Parathyroid adenoma (tissue), 2 donors: ENCODE measurements at regions not wholly inside any gene's neighbourhood (a gene's known extent, or its start where the extent isn't known, plus 50 kb on each side); places are given as distances from the start of the nearest gene placed in this dataset.

Experiments used
- H2AFZ ChIP-seq: fragments of 300-600 bp; sonication (generic); one replicate; pipeline ENCODE4 v1.7.0; 2017; ENCODE audit warnings: antibody characterized with exemption, mild to moderate bottlenecking
- H3K27ac ChIP-seq: fragments of 300-600 bp; sonication (generic); one replicate; pipeline ENCODE4 v1.7.0; 2017
- H3K27me3 ChIP-seq: fragments of 300-600 bp; sonication (generic); one replicate; pipeline ENCODE4 v1.7.0; 2017; ENCODE audit warnings: low read length; ENCODE audit not compliant: control insufficient read depth, insufficient read depth
- H3K36me3 ChIP-seq: fragments of 300-600 bp; sonication (generic); one replicate; pipeline ENCODE4 v1.7.0; 2017; ENCODE audit warnings: low read length; ENCODE audit not compliant: control insufficient read depth, insufficient read depth
- H3K4me1 ChIP-seq: fragments of 300-600 bp; sonication (generic); one replicate; pipeline ENCODE4 v1.7.0; 2017; ENCODE audit warnings: control low read depth
- H3K4me2 ChIP-seq: fragments of 300-600 bp; sonication (generic); one replicate; pipeline ENCODE4 v1.7.0; 2017; ENCODE audit warnings: low read length
- H3K4me3 ChIP-seq: fragments of 300-600 bp; sonication (generic); one replicate; pipeline ENCODE4 v1.7.0; 2017; ENCODE audit warnings: low read depth, low read length
- H3K79me2 ChIP-seq: fragments of 300-600 bp; sonication (generic); one replicate; pipeline ENCODE4 v1.7.0; 2017; ENCODE audit warnings: control low read depth
- H3K9ac ChIP-seq: fragments of 300-600 bp; sonication (generic); one replicate; pipeline ENCODE4 v1.7.0; 2017; ENCODE audit warnings: mild to moderate bottlenecking
- H3K9me3 ChIP-seq: fragments of 300-600 bp; sonication (generic); one replicate; pipeline ENCODE4 v1.7.0; 2017; ENCODE audit warnings: low read length; ENCODE audit not compliant: control insufficient read depth
- TF ChIP-seq, protein P1 (sequence below): fragments of 300-600 bp; sonication (generic); IDR thresholded peaks from one replicate; pipeline ENCODE4 v1.7.0; 2017; ENCODE audit warnings: antibody characterized with exemption, mild to moderate bottlenecking
- donor health status: primary hyperparathyroidism.

DNA sequence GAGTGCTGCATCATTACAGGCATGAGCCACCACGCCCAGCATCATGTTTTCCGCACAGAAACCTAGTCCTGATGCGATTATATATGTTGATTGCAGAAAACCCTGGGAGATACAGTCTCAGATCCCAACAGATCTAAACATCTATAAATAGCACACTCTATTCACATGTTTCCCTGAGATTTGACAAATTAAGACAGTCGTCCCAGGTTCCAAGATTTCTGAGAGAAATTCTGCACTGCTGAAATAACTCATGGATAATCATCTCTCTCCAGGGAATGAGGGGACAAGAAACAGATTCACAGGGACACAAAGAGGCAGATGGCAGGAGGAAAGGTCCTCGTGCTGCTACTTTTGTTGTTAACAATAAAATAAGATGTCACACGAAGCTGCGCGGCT is 393.1 kb upstream of the CELF2 start:
- no peak overlapping the region for H2AFZ ChIP-seq
- TF ChIP-seq, protein P1, sequence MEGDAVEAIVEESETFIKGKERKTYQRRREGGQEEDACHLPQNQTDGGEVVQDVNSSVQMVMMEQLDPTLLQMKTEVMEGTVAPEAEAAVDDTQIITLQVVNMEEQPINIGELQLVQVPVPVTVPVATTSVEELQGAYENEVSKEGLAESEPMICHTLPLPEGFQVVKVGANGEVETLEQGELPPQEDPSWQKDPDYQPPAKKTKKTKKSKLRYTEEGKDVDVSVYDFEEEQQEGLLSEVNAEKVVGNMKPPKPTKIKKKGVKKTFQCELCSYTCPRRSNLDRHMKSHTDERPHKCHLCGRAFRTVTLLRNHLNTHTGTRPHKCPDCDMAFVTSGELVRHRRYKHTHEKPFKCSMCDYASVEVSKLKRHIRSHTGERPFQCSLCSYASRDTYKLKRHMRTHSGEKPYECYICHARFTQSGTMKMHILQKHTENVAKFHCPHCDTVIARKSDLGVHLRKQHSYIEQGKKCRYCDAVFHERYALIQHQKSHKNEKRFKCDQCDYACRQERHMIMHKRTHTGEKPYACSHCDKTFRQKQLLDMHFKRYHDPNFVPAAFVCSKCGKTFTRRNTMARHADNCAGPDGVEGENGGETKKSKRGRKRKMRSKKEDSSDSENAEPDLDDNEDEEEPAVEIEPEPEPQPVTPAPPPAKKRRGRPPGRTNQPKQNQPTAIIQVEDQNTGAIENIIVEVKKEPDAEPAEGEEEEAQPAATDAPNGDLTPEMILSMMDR = no peak
- peak overlapping the region; percentile 5 for H3K27ac ChIP-seq

DNA sequence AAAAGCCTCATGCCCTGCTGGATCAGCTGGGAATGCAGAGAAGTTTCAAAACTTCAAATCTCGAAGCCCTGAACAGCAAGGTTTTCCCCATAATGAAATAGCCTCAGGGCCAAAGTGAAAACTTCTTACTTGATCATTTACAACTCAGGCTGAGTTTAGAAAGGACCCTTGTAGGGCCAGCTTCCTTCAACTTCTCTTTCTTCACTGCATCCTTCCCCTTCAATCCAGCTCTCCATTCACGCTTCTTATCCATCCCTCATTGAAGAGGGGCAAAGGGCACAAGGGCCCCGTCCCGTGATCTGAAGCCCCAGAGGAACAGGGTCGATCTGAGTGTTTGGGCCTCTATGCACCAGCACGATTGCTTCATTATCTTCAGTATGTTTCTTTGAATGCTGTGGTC is 392.2 kb upstream of the CELF2 start:
- TF ChIP-seq, protein P1 = no peak
- H2AFZ ChIP-seq = no peak overlapping the region
- no peaks in the 10 kb centered on the region for H3K4me1 ChIP-seq

More for the DNA sequence above, 393.1 kb upstream of the CELF2 start:
- H3K36me3 ChIP-seq = no peaks in the 10 kb centered on the region
- H3K27me3 ChIP-seq = no peaks in the 10 kb centered on the region
- H3K4me2 ChIP-seq = no peak overlapping the region
- H3K4me1 ChIP-seq = no peaks in the 10 kb centered on the region
- no peak overlapping the region for H3K4me3 ChIP-seq
- no peaks in the 10 kb centered on the region for H3K9me3 ChIP-seq
- H3K79me2 ChIP-seq = no peaks in the 10 kb centered on the region
- H3K9ac ChIP-seq = no peak overlapping the region

DNA sequence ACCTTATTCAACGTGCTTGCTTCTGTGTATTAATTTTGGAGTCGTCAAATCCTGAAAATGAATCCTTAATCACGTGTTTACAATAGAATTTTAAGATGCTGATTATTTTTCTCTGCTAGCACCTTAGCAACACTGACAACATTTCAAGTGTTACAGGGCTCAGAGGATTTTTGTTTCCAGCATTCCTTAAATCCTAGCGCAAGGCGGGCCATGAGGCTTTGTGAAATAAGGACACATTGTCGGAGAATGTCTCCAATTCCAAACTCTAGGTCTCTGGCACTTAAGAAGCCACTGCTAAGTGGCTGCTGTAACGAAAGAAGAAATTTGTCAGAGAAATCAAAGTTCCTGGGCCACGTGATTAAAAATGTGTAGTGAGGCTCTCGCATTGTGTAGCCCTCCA is 390.9 kb upstream of the CELF2 start:
- no peaks in the 10 kb centered on the region for H3K36me3 ChIP-seq
- TF ChIP-seq, protein P1 = no peak
- no peaks in the 10 kb centered on the region for H3K79me2 ChIP-seq
- no peaks in the 10 kb centered on the region for H3K27me3 ChIP-seq
- H2AFZ ChIP-seq = no peak overlapping the region
- no peak overlapping the region for H3K4me2 ChIP-seq
- H3K4me3 ChIP-seq = no peak overlapping the region
- H3K9ac ChIP-seq = no peak overlapping the region
- no peak overlapping the region for H3K27ac ChIP-seq
- no peaks in the 10 kb centered on the region for H3K9me3 ChIP-seq
- H3K4me1 ChIP-seq = no peaks in the 10 kb centered on the region

More for the DNA sequence above, 392.2 kb upstream of the CELF2 start:
- H3K36me3 ChIP-seq = no peaks in the 10 kb centered on the region
- H3K4me3 ChIP-seq = no peak overlapping the region
- H3K27me3 ChIP-seq = no peaks in the 10 kb centered on the region
- H3K4me2 ChIP-seq = no peak overlapping the region
- H3K9me3 ChIP-seq = no peaks in the 10 kb centered on the region
- no peak overlapping the region for H3K9ac ChIP-seq
- H3K79me2 ChIP-seq = no peaks in the 10 kb centered on the region
- H3K27ac ChIP-seq = no peak overlapping the region

DNA sequence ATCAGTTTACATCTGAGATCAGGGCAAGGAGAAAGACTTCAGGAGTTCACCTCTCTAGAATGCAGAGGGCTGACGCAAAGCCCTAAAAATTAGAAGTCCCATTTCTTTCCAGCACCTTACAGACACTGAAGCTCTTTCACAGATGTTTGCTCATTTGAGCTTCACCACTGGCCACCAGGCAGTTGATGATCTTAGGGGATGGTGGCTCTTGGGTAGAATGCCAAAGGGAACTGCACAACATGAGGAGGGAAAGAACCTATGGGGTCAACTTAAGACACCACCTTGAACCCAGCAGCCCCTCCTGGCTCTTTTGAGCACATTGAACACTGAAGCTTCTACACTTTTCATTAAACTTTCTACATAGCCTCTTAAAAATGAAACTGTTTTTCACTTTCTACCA is 390.3 kb upstream of the CELF2 start:
- Histone ChIP-seq H3K4me1 (no peaks in the 10 kb centered on the region), H3K27ac (no peak overlapping the region), H3K9me3 (no peaks in the 10 kb centered on the region), H3K36me3 (no peaks in the 10 kb centered on the region), H3K27me3 (no peaks in the 10 kb centered on the region), H3K9ac (no peak overlapping the region), H3K4me2 (no peak overlapping the region), H3K4me3 (no peak overlapping the region), H2AFZ (no peak overlapping the region), H3K79me2 (no peaks in the 10 kb centered on the region)
- TF ChIP-seq, protein P1 = no peak

DNA sequence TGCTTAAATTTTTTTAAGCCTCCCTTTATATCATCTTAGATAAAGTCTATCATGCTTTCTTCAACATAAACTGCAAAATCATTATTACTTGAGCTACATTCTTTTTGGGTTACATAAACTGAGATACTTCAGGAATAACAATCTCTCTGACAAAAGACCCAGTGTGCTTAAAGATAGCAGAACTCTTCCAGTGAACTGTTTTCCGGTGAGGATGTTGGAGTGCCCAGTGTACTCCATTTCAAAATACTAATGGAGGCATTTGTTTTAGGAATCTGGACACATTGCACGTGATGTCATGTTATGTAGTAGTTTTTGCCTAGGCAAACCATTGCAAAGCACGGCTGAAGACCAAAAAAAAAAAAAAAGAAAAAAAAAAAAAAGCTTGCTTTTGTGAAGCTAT is 388.2 kb upstream of the CELF2 start:
- H3K4me3 ChIP-seq = no peak overlapping the region
- TF ChIP-seq, protein P1 = no peak
- H3K9ac ChIP-seq = no peak overlapping the region
- no peak overlapping the region for H3K4me2 ChIP-seq
- H3K4me1 ChIP-seq = no peaks in the 10 kb centered on the region
- no peak overlapping the region for H2AFZ ChIP-seq
- H3K9me3 ChIP-seq = no peaks in the 10 kb centered on the region
- no peaks in the 10 kb centered on the region for H3K36me3 ChIP-seq
- H3K79me2 ChIP-seq = no peaks in the 10 kb centered on the region
- no peak overlapping the region for H3K27ac ChIP-seq
- no peaks in the 10 kb centered on the region for H3K27me3 ChIP-seq
